ENCODE measurements at regions not wholly inside any gene's neighbourhood (a gene's known extent, or its start where the extent isn't known, plus 50 kb on each side); places are given as distances from the start of the nearest gene placed in this dataset.

- TF ChIP-seq CTCF (IDR thresholded peaks at IDR 0.05; ENCODE audit: poor library complexity) (no peak), EZH2 (IDR thresholded peaks at IDR 0.05; ENCODE audit: borderline replicate concordance) (no peak), EZH2phosphoT487 (IDR thresholded peaks at IDR 0.05; ENCODE audit: low read depth, severe bottlenecking, unreplicated experiment) (no peak)
Measured at GRCh38 chr10:64102916-64103315, 581.7 kb downstream of the REEP3 start.

All from hepatocyte (in vitro differentiated cells).